Prostate gland (tissue), 2 donors: ENCODE measurements at regions not wholly inside any gene's neighbourhood (a gene's known extent, or its start where the extent isn't known, plus 50 kb on each side); places are given as distances from the start of the nearest gene placed in this dataset.

Experiments used
- DNase-seq: peaks from one replicate; pipeline ENCODE4 v3.0.0-alpha.2; 2019; ENCODE audit warnings: low spot score
- H3K27ac ChIP-seq, 2 donors: fragments of 200-600 bp; sonication (generic); 2 replicates each; pipeline ENCODE4 v1.5.1; 2017 to 2019
- H3K27me3 ChIP-seq: fragments of 200-600 bp; sonication (generic); replicated peaks from 2 replicates; pipeline ENCODE4 v1.5.1; 2019; ENCODE audit not compliant: insufficient read depth
- H3K36me3 ChIP-seq, 2 donors: fragments of 200-600 bp; sonication (generic); 1 replicate in 1 of 2; 2 replicates in 1 of 2; pipeline versions ENCODE4 v1.5.1 to v1.8.1; 2017 to 2019
- H3K4me1 ChIP-seq: fragments of 200-600 bp; sonication (generic); replicated peaks from 2 replicates; pipeline ENCODE4 v1.5.1; 2019
- H3K4me3 ChIP-seq, 2 donors: fragments of 200-600 bp; sonication (generic); 2 replicates each; pipeline ENCODE4 v1.5.1; 2017 to 2019
- H3K9me3 ChIP-seq: fragments of 200-600 bp; sonication (generic); 2 replicates; pipeline ENCODE4 v1.5.1; 2017
- POLR2A ChIP-seq: fragments of 450-650 bp; IDR thresholded peaks from one replicate; pipeline ENCODE4 v1.6.1; 2016; ENCODE audit warnings: antibody characterized with exemption, mild to moderate bottlenecking
- POLR2AphosphoS5 ChIP-seq: sonication (generic); formaldehyde crosslinking; IDR thresholded peaks from one replicate; pipeline ENCODE4 v1.6.1; 2017; ENCODE audit warnings: antibody characterized with exemption
- WGBS: methylation state at CpG from one replicate; pipeline ENCODE4 v1.1.5; 2018; 5-methylcytosine and 5-hydroxymethylcytosine counted together
- intact Hi-C: fragments of 100-400 bp; cut with DNase I; formaldehyde crosslinking; loops from one replicate; pipeline ENCODE4 v1.14.2; 2022
- TF ChIP-seq, protein P1 (sequence below), 4 experiments: fragments of 200-600 bp in 2 of 4; fragments of 450-650 bp in 2 of 4; sonication (generic) in 2 of 4; IDR thresholded peaks; 1 replicate in 3 of 4; 2 replicates in 1 of 4; pipeline ENCODE4 v1.5.1; 2016 to 2019; ENCODE audit warnings: antibody characterized with exemption in 4 of 4, mild to moderate bottlenecking in 2 of 4, moderate library complexity in 2 of 4

DNA sequence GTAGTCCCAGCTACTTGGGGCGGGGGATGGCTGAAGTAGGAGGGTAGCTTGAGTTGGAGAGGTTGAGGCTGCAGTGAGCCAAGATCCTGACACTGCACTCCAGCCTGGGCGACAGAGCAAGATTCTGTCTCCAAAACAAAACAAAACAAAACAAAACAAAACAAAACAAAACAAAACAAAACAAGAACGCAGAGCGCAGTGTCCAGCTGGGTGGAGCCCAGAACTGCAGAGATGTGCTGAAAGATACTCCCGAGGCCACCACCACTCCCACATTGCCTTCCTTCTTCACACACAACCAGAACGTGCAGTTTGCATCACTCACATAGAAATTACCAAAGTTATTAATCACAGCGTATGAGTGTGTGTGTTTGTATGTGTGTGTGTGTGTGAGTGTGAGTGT lies 222.9 kb upstream of the ASIC2 start:
- H3K9me3 ChIP-seq: no peaks in the 10 kb centered on the region
- intact Hi-C loops: no loop called here
- H3K4me1 ChIP-seq: no peaks in the 10 kb centered on the region
- no peak overlapping the region for H3K4me3 ChIP-seq
- no peaks in the 10 kb centered on the region for H3K36me3 ChIP-seq
- H3K27me3 ChIP-seq: no peaks in the 10 kb centered on the region
- TF ChIP-seq, protein P1, sequence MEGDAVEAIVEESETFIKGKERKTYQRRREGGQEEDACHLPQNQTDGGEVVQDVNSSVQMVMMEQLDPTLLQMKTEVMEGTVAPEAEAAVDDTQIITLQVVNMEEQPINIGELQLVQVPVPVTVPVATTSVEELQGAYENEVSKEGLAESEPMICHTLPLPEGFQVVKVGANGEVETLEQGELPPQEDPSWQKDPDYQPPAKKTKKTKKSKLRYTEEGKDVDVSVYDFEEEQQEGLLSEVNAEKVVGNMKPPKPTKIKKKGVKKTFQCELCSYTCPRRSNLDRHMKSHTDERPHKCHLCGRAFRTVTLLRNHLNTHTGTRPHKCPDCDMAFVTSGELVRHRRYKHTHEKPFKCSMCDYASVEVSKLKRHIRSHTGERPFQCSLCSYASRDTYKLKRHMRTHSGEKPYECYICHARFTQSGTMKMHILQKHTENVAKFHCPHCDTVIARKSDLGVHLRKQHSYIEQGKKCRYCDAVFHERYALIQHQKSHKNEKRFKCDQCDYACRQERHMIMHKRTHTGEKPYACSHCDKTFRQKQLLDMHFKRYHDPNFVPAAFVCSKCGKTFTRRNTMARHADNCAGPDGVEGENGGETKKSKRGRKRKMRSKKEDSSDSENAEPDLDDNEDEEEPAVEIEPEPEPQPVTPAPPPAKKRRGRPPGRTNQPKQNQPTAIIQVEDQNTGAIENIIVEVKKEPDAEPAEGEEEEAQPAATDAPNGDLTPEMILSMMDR (IDR thresholded peaks at IDR 0.05): no peak
- TF ChIP-seq POLR2A (no peak), POLR2AphosphoS5 (no peak)
- no peak for DNase-seq
- no peak overlapping the region for H3K27ac ChIP-seq
- WGBS: 77% methylated on average over 7 of the region's 7 CpGs

DNA sequence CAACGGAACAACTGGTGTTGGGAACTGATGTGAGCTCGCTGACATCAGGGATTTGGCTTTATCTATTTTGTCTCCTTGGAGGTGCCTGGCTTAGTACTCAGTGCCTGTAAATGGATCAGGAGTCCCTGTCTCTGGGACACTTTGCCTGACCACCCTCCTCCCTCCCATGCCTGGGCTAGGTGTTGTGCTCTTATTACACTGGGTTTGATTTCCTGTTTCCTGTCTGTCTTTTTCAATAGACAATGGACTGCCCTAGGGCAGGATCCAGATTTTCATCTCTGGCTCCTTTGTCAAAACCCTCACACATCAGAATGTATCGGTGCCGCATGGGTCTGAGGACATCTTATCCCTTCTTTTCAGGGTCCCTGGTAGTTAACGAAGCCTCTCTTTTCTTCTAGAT lies 223.6 kb upstream of the ASIC2 start:
- Histone ChIP-seq H3K4me1 (no peaks in the 10 kb centered on the region), H3K9me3 (no peaks in the 10 kb centered on the region), H3K4me3 (no peak overlapping the region), H3K27ac (no peak overlapping the region), H3K36me3 (no peaks in the 10 kb centered on the region), H3K27me3 (no peaks in the 10 kb centered on the region)
- WGBS: 64% methylated on average over 5 of the region's 5 CpGs
- intact Hi-C loops: no loop called here
- TF ChIP-seq POLR2AphosphoS5 (no peak), POLR2A (no peak)
- TF ChIP-seq, protein P1 (IDR thresholded peaks at IDR 0.05): no peak
- no peak for DNase-seq

DNA sequence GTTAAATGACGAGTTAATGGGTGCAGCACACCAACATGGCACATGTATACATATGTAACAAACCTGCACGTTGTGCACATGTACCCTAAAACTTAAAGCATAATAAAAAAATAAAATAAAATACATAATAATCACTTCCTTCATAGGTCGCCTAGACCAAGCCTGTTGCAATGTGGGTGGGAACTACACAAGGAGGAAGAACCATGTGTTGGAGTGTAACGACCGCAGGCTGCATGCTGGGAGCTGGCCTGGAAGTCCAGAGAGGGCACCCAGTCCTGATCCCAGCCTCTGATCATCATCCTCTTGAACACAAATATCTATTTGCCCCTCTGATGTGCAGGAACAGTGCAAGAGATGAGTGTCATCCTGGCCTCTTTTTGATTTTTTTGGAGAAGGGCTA lies 224.7 kb upstream of the ASIC2 start:
- WGBS: 89% methylated on average over 5 of the region's 5 CpGs

DNA sequence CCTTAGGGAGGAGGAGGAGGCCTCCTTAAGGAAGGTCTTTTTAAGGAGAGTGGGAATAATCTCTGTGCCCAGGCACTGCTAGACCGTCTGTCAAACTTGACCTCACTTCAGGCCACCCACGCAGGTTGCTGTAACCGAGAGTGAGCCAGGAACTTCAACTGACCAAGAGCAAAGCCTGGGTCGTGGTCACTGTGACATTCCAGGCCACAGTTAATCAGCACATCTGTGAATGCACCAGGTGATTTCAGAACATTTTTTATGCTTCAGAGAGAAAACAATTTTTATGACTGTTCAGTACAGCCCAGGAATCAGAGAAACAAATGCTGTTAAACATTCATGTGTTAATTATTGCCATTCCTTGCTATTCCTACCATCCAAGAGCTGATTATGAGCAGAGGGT lies 226.6 kb upstream of the ASIC2 start:
- no peaks in the 10 kb centered on the region for H3K9me3 ChIP-seq
- no peak for DNase-seq
- no peak overlapping the region for H3K27ac ChIP-seq
- no peaks in the 10 kb centered on the region for H3K4me1 ChIP-seq
- WGBS: 62% methylated on average over 4 of the region's 4 CpGs
- H3K36me3 ChIP-seq: no peaks in the 10 kb centered on the region
- H3K27me3 ChIP-seq: no peaks in the 10 kb centered on the region
- intact Hi-C loops: no loop called here
- TF ChIP-seq, protein P1 (IDR thresholded peaks at IDR 0.05): no peak
- TF ChIP-seq POLR2AphosphoS5 (no peak), POLR2A (no peak)
- no peak overlapping the region for H3K4me3 ChIP-seq

More for the DNA sequence above, 224.7 kb upstream of the ASIC2 start:
- no peaks in the 10 kb centered on the region for H3K9me3 ChIP-seq
- no peaks in the 10 kb centered on the region for H3K36me3 ChIP-seq
- TF ChIP-seq POLR2A: no peak
- TF ChIP-seq, protein P1 (IDR thresholded peaks at IDR 0.05): no peak
- TF ChIP-seq POLR2AphosphoS5: no peak
- no peak overlapping the region for H3K27ac ChIP-seq
- DNase-seq: no peak
- H3K4me3 ChIP-seq: no peak overlapping the region
- H3K4me1 ChIP-seq: no peaks in the 10 kb centered on the region
- no peaks in the 10 kb centered on the region for H3K27me3 ChIP-seq
- intact Hi-C loops: no loop called here

DNA sequence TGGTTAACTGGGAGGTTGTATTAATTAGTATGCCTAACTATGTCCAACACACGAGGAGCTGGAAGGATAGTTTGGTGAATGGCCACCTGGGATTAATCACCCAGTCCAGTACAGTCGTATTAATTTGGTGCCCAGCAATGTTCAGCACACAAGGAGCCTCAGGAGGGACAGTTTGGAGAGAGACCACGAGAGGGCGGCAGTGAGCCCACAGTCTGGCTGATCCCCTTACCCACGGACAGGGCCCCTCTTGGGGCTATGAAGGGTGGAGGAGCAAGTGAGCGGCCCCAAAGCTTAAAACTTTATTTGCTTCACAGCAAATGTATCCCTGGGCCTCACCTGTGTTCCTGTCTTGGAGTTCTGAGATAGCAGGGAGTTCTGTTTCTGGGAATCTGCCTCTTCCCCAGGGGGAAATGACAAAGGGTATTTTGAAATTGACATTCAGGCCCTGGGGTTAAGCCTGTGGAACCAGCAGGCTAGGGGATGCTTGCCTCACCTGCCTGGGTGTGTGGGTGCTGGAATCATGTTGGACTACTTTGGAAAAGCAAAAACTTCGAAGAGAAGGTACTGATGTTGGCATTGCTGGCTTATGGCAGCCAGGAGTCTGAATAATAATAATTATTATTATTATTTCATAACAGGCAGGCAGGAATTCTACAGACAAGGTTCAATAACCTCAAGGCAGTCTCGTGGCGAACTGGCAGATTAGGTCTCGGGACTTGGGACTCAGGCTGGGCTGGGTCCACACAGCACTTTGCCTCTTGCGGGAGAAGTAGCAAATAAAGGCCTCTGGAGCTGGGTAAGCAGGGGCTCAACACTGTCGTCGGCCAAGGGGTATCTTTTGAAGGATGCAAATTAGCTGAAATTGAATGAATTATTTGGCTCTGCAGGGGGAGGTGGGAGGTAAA lies 227.6 kb upstream of the ASIC2 start:
- no peak for TF ChIP-seq POLR2A
- TF ChIP-seq, protein P1 (IDR thresholded peaks at IDR 0.05): peak in 3 of 4 experiments; percentile 55 to 65 (median 62)
- intact Hi-C loops: no loop called here
- H3K4me3 ChIP-seq: no peak overlapping the region
- no peaks in the 10 kb centered on the region for H3K36me3 ChIP-seq
- H3K27me3 ChIP-seq: no peaks in the 10 kb centered on the region
- peak; percentile 30 for DNase-seq
- H3K9me3 ChIP-seq: no peaks in the 10 kb centered on the region
- no peaks in the 10 kb centered on the region for H3K4me1 ChIP-seq
- no peak overlapping the region for H3K27ac ChIP-seq
- 54% methylated on average over 13 of the region's 13 CpGs for WGBS
